ENCODE measurements at regions not wholly inside any gene's neighbourhood (a gene's known extent, or its start where the extent isn't known, plus 50 kb on each side); places are given as distances from the start of the nearest gene placed in this dataset.

GRCh38 chr4:148634476-148634875 is 192.3 kb upstream of the NR3C2 start:
- no peak overlapping the region for H3K4me3 ChIP-seq (ENCODE audit: insufficient read depth, low read length)
- no peaks in the 10 kb centered on the region for H3K79me2 ChIP-seq (ENCODE audit: insufficient read depth, low read length)
- TF ChIP-seq CTCF (IDR thresholded peaks at IDR 0.05; ENCODE audit: extremely low read depth, low read depth, low read length), result no peak
- no peak overlapping the region for H3K27ac ChIP-seq (ENCODE audit: low read depth, low read length)
- no peak overlapping the region for H2AFZ ChIP-seq (ENCODE audit: low read length)
- H4K20me1 ChIP-seq (ENCODE audit: insufficient read depth, low read length), result no peaks in the 10 kb centered on the region
- no peaks in the 10 kb centered on the region for H3K27me3 ChIP-seq (ENCODE audit: insufficient read depth, low read length)
- H3K4me1 ChIP-seq (ENCODE audit: insufficient read depth, low read length), result no peaks in the 10 kb centered on the region
- no peaks in the 10 kb centered on the region for H3K36me3 ChIP-seq (ENCODE audit: insufficient read depth, low read length)
- H3K4me2 ChIP-seq (ENCODE audit: insufficient read depth, low read length), result no peak overlapping the region
- no peak for DNase-seq (ENCODE audit: insufficient read length, low spot score, missing footprints)
- H3K9me3 ChIP-seq (ENCODE audit: low read depth, low read length), result no peaks in the 10 kb centered on the region

GRCh38 chr4:148633720-148634119 is 191.5 kb upstream of the NR3C2 start:
- no peak for TF ChIP-seq CTCF (IDR thresholded peaks at IDR 0.05; ENCODE audit: extremely low read depth, low read depth, low read length)
- no peak overlapping the region for H3K27ac ChIP-seq (ENCODE audit: low read depth, low read length)
- no peak overlapping the region for H3K4me3 ChIP-seq (ENCODE audit: insufficient read depth, low read length)
- no peaks in the 10 kb centered on the region for H3K9me3 ChIP-seq (ENCODE audit: low read depth, low read length)
- no peak for DNase-seq (ENCODE audit: insufficient read length, low spot score, missing footprints)
- no peaks in the 10 kb centered on the region for H3K27me3 ChIP-seq (ENCODE audit: insufficient read depth, low read length)
- no peak overlapping the region for H2AFZ ChIP-seq (ENCODE audit: low read length)
- no peaks in the 10 kb centered on the region for H4K20me1 ChIP-seq (ENCODE audit: insufficient read depth, low read length)
- H3K79me2 ChIP-seq (ENCODE audit: insufficient read depth, low read length), result no peaks in the 10 kb centered on the region
- no peaks in the 10 kb centered on the region for H3K4me1 ChIP-seq (ENCODE audit: insufficient read depth, low read length)
- no peak overlapping the region for H3K4me2 ChIP-seq (ENCODE audit: insufficient read depth, low read length)
- H3K36me3 ChIP-seq (ENCODE audit: insufficient read depth, low read length), result no peaks in the 10 kb centered on the region

GRCh38 chr4:148632476-148632875 is 190.3 kb upstream of the NR3C2 start:
- no peaks in the 10 kb centered on the region for H4K20me1 ChIP-seq (ENCODE audit: insufficient read depth, low read length)
- no peaks in the 10 kb centered on the region for H3K79me2 ChIP-seq (ENCODE audit: insufficient read depth, low read length)
- no peaks in the 10 kb centered on the region for H3K27me3 ChIP-seq (ENCODE audit: insufficient read depth, low read length)
- no peaks in the 10 kb centered on the region for H3K36me3 ChIP-seq (ENCODE audit: insufficient read depth, low read length)
- no peak overlapping the region for H3K27ac ChIP-seq (ENCODE audit: low read depth, low read length)
- H3K4me1 ChIP-seq (ENCODE audit: insufficient read depth, low read length), result no peaks in the 10 kb centered on the region
- H3K9me3 ChIP-seq (ENCODE audit: low read depth, low read length), result no peaks in the 10 kb centered on the region
- DNase-seq (ENCODE audit: insufficient read length, low spot score, missing footprints), result no peak
- no peak overlapping the region for H2AFZ ChIP-seq (ENCODE audit: low read length)
- H3K4me2 ChIP-seq (ENCODE audit: insufficient read depth, low read length), result no peak overlapping the region
- H3K4me3 ChIP-seq (ENCODE audit: insufficient read depth, low read length), result no peak overlapping the region
- no peak for TF ChIP-seq CTCF (IDR thresholded peaks at IDR 0.05; ENCODE audit: extremely low read depth, low read depth, low read length)

- no peak for DNase-seq (ENCODE audit: insufficient read length, low spot score, missing footprints)
- no peak overlapping the region for H3K4me2 ChIP-seq (ENCODE audit: insufficient read depth, low read length)
- no peak overlapping the region for H3K27ac ChIP-seq (ENCODE audit: low read depth, low read length)
- no peak overlapping the region for H2AFZ ChIP-seq (ENCODE audit: low read length)
- no peaks in the 10 kb centered on the region for H3K9me3 ChIP-seq (ENCODE audit: low read depth, low read length)
- H3K4me1 ChIP-seq (ENCODE audit: insufficient read depth, low read length), result no peaks in the 10 kb centered on the region
- H4K20me1 ChIP-seq (ENCODE audit: insufficient read depth, low read length), result no peaks in the 10 kb centered on the region
- no peaks in the 10 kb centered on the region for H3K27me3 ChIP-seq (ENCODE audit: insufficient read depth, low read length)
- no peaks in the 10 kb centered on the region for H3K79me2 ChIP-seq (ENCODE audit: insufficient read depth, low read length)
- no peak for TF ChIP-seq CTCF (IDR thresholded peaks at IDR 0.05; ENCODE audit: extremely low read depth, low read depth, low read length)
- H3K4me3 ChIP-seq (ENCODE audit: insufficient read depth, low read length), result no peak overlapping the region
- no peaks in the 10 kb centered on the region for H3K36me3 ChIP-seq (ENCODE audit: insufficient read depth, low read length)
Measured at GRCh38 chr4:148630051-148630450, 187.8 kb upstream of the NR3C2 start.
